ENCODE measurements at regions not wholly inside any gene's neighbourhood (a gene's known extent, or its start where the extent isn't known, plus 50 kb on each side); places are given as distances from the start of the nearest gene placed in this dataset.

DNA sequence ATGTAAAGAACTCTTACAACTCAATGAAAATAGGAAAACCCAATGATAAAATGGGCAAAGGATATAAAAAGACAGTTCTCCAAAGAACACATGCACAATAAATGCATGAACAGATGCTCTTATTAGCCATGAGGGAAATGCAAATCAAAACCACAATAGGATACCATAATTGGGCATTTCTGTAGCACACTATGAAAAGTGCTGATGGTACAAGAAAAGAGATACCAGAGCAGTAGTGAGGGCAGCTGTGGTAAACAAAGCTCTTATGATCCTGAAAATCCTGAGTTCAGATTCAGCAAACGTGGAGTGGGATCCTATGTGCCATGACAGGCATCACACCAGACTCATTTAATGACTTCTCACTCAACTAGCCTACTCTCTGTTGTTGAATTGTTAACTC, 96.7 kb upstream of the SLC25A13 start:
- Mint-ChIP-seq H3K36me3 (ENCODE audit: low read depth) (no peaks in the 10 kb centered on the region), H3K27ac (no peak overlapping the region), H3K27me3 (peaks cover 9% of the 10 kb centered on the region), H3K9me3 (ENCODE audit: low read depth) (no peaks in the 10 kb centered on the region), H3K4me1 (no peaks in the 10 kb centered on the region), H3K4me3 (no peak overlapping the region)
- ATAC-seq (no peak), DNase-seq (no peak)
- ChIA-PET POLR2A (no interaction called here), CTCF (interaction anchor here (0.7 kb wide), 1 partner anchor 28 kb away, joined by 3 read pairs; no protein-coding TSS in a partner anchor)
- intact Hi-C loops (cut with DNase I, micrococcal nuclease) = loop anchor here (5.0 to 10.0 kb wide), 5 partner anchors 286 to 504 kb away; partner anchors contain the start of gene SEM1 (in 1 of the 2)

DNA sequence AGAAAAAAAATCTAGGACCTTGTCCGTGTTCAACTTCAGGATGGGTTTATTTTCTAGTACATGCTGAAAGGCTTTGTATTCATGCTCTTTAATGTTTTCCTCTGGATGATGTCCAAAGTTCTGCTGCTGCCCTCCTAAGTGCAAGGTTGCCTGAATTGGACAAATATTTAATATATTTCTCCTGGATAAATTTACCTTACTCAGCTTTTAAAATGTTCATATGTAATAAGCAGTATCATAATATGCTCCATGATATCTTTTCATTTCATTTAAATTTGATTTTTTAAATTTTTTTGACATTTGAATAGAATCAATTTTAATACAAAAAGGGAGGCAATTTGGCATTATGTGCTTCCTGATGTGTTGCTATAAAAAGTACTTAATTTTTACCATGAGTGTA, 95.9 kb upstream of the SLC25A13 start:
- Mint-ChIP-seq H3K4me1 (no peaks in the 10 kb centered on the region), H3K36me3 (ENCODE audit: low read depth) (no peaks in the 10 kb centered on the region)

DNA sequence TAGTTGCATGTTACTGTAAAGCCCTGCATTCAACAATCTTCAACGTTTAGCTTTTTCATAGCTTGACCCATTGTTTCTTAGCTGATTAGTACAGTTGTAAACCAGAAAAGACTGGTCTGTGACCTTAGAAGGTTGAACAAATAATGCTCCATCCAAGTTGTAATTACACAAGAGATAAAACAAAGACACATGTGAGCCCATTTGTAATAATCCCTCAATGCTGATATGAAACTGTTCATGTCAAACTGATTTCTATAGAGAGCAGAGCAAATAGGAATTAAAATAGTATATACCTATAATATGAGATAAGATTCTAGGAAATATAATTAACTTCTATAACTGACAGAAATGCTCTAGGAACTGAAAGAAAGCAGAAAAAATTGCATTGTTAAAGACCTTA, 94.7 kb upstream of the SLC25A13 start:
- DNase-seq (no peak), ATAC-seq (no peak)
- ChIA-PET POLR2A (no interaction called here), CTCF (interaction anchor here (0.7 kb wide), 1 partner anchor 542 kb away, joined by 3 read pairs; no protein-coding TSS in a partner anchor)
- no peaks in the 10 kb centered on the region for H3K9me3 Mint-ChIP-seq (ENCODE audit: low read depth)
- peaks cover 9% of the 10 kb centered on the region for H3K27me3 Mint-ChIP-seq
- no peaks in the 10 kb centered on the region for H3K4me1 Mint-ChIP-seq
- H3K36me3 Mint-ChIP-seq (ENCODE audit: low read depth) = no peaks in the 10 kb centered on the region
- no peak overlapping the region for H3K4me3 Mint-ChIP-seq
- intact Hi-C loops (cut with DNase I, micrococcal nuclease) = loop anchor here (5.0 to 10.0 kb wide), 5 partner anchors 288 to 502 kb away; partner anchors contain the start of gene SEM1 (in 1 of the 2)
- H3K27ac Mint-ChIP-seq = no peak overlapping the region

More for the DNA sequence above, 95.9 kb upstream of the SLC25A13 start:
- Mint-ChIP-seq H3K27me3 (peaks cover 9% of the 10 kb centered on the region), H3K4me3 (no peak overlapping the region), H3K27ac (no peak overlapping the region), H3K9me3 (ENCODE audit: low read depth) (no peaks in the 10 kb centered on the region)
- DNase-seq = no peak
- POLR2A ChIA-PET = no interaction called here
- CTCF ChIA-PET = no interaction called here
- no peak for ATAC-seq
- intact Hi-C loops (cut with DNase I, micrococcal nuclease) = loop anchor here (5.0 to 10.0 kb wide), 5 partner anchors 287 to 503 kb away; partner anchors contain the start of gene SEM1 (in 1 of the 2)

DNA sequence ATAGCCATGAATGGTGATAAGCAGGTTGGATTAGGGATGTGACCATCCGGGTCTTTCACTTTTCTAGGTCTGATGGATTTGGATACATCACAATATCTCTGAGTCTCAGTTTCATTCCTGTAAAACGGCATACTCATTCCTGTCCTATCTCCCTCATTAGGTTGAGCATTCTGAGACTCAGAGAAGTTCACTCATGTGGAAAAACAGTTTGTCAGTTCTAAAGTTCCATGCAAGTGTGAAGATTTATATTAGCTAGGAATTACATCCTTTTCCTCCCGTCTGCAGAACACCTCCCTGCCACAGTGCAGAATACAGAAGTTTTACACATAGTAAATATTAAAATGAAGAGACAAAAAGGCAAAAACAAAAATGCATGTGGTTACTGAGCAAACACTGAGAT, 94.2 kb upstream of the SLC25A13 start:
- H3K9me3 Mint-ChIP-seq (ENCODE audit: low read depth) = no peaks in the 10 kb centered on the region
- ChIA-PET POLR2A (no interaction called here), CTCF (interaction anchor here (0.7 to 1.2 kb wide), 3 partner anchors 84 to 612 kb away, joined by 3 to 5 read pairs (median 5); no protein-coding TSS in a partner anchor)
- no peak overlapping the region for H3K4me3 Mint-ChIP-seq
- H3K27ac Mint-ChIP-seq = no peak overlapping the region
- intact Hi-C loops (cut with DNase I, micrococcal nuclease) = loop anchor here (5.0 to 10.0 kb wide), 5 partner anchors 289 to 501 kb away; partner anchors contain the start of gene SEM1 (in 1 of the 2)
- H3K4me1 Mint-ChIP-seq = no peaks in the 10 kb centered on the region
- DNase-seq (no peak), ATAC-seq (no peak)
- no peaks in the 10 kb centered on the region for H3K36me3 Mint-ChIP-seq (ENCODE audit: low read depth)
- peaks cover 9% of the 10 kb centered on the region for H3K27me3 Mint-ChIP-seq

DNA sequence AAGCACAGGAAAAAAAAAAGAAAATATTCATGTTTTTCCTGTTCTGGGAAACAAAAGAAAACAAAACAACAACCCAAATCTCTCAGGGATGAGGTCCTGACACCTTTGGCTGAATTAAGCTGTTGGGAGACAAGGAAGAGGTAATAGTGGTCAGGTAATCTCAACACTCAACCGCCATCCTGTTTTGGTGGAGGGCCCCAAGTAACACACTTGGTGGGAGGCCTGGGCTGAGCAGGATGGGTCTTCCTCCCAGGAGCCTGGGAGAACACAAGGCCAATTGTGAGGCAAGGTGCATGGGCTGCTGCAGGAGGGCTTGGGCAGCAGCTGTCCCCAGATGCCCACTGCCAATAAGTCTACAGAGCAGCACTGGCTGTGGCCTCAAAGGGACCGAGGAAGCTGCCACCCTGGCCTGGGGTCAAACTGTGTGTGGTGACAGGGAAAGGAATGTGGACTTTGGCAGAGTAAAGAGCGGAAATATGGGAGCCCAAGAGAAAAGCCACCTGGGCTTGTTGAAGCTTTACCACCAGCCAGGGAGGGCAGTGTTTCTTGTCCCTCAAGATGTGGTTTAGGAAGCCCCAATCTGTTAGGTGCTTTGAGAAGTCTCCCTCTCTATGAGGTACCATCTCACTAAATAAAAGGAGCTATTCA, 93.5 kb upstream of the SLC25A13 start:
- no peak for ATAC-seq
- intact Hi-C loops (cut with DNase I, micrococcal nuclease) = loop anchor here (1.0 to 10.0 kb wide), 7 partner anchors 289 to 612 kb away; partner anchors contain the start of gene SEM1 (in 1 of the 2)
- CTCF ChIA-PET = interaction anchor here (0.6 to 1.2 kb wide), 3 partner anchors 85 to 649 kb away, joined by 5 read pairs; no protein-coding TSS in a partner anchor
- Mint-ChIP-seq H3K4me3 (no peak overlapping the region), H3K36me3 (ENCODE audit: low read depth) (no peaks in the 10 kb centered on the region), H3K27ac (no peak overlapping the region), H3K27me3 (peaks cover 8% of the 10 kb centered on the region), H3K9me3 (ENCODE audit: low read depth) (no peaks in the 10 kb centered on the region), H3K4me1 (no peaks in the 10 kb centered on the region)
- POLR2A ChIA-PET = no interaction called here
- DNase-seq = no peak

DNA sequence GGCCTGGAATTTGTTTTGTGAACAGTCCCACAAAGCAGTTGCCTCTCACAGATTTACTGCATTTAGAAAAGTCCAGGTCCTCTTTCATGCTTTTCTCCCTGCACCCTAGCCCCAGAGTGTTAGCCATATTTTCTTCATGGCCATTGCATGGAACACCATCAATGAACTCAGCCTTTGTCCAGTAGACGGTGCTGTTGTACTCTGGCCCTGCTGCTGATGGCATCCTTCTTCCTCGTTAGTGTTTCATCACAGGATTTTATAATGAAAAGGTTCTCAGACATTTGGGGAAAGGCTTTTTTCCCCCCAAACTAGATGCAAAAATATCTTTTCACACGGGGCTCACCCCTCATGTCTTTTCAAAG, 93.0 kb upstream of the SLC25A13 start:
- no peak overlapping the region for H3K4me3 Mint-ChIP-seq
- no peak overlapping the region for H3K27ac Mint-ChIP-seq
- CTCF ChIA-PET = interaction anchor here (0.6 to 1.2 kb wide), 5 partner anchors 86 to 649 kb away, joined by 3 to 5 read pairs (median 5); no protein-coding TSS in a partner anchor
- intact Hi-C loops (cut with DNase I, micrococcal nuclease) = loop anchor here (1.0 to 10.0 kb wide), 7 partner anchors 290 to 612 kb away; partner anchors contain the start of gene SEM1 (in 1 of the 2)
- no peaks in the 10 kb centered on the region for H3K4me1 Mint-ChIP-seq
- ATAC-seq (peak; percentile 55), DNase-seq (peak; percentile 66)
- no peaks in the 10 kb centered on the region for H3K36me3 Mint-ChIP-seq (ENCODE audit: low read depth)
- POLR2A ChIA-PET = no interaction called here
- H3K9me3 Mint-ChIP-seq (ENCODE audit: low read depth) = no peaks in the 10 kb centered on the region
- H3K27me3 Mint-ChIP-seq = peaks cover 10% of the 10 kb centered on the region

DNA sequence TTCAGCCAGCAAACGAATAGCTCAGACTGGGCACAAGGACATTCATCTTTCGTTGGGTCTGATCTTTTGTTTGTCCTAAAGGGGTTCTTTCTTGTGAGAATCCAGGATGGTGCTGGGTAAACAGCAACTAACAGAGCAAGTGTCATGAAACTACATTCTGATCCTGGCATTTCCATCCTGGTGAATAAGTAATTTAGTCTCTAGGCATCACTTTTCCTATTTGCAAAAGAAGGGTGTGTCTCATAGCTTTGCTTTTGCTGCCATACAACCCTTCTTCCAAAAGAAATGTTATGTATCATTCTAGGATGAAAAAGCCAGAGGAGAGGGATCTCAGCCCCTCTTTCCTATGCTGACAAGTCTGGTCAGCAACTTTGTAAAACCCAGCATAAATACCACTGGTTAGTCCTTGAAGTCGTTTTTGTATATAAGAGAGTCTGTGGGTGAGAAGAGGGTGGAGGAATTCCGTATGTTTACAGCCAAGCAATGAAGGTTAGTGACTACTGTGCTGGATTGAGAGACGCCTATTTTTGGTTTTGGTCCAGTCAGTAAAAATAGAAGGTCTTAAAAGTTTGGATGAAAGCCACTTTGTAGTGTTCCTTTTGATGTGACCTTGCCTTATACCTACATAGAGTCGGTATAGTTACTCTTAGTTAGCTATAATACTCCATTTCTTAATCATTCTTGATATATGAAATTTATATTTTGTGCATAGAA, 88.4 kb upstream of the SLC25A13 start:
- ChIA-PET POLR2A (no interaction called here), CTCF (interaction anchor here (0.6 kb wide), 1 partner anchor 333 kb away, joined by 3 read pairs; no protein-coding TSS in a partner anchor)
- DNase-seq = no peak
- Mint-ChIP-seq H3K9me3 (ENCODE audit: low read depth) (no peaks in the 10 kb centered on the region), H3K4me3 (no peak overlapping the region), H3K27me3 (peaks cover 2% of the 10 kb centered on the region), H3K36me3 (ENCODE audit: low read depth) (no peaks in the 10 kb centered on the region), H3K27ac (no peak overlapping the region), H3K4me1 (no peaks in the 10 kb centered on the region)
- intact Hi-C loops (cut with DNase I, micrococcal nuclease) = loop anchor here (10.0 kb wide), 3 partner anchors 295 to 495 kb away; partner anchors contain the start of gene SEM1 (in 1 of the 2)
- no peak for ATAC-seq

DNA sequence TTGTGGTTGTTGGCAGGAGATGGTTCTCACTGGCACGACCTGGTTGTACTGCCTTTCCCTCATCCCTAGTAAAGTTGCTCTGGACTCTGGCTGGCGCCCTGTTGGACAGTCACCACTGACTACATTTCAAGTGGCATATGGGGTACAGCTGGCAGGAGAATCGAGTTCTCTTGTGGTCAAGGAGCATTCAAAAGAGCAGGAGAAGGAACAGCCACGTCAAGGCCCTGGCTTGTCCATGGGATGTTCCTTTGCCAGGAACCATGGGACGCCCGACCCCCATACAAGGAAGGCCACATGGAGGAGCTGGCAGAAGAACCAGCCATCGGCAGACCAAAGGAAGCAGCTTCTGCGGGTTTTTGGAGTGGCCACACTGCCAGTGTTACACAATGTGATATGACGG, 87.0 kb upstream of the SLC25A13 start:
- H3K4me3 Mint-ChIP-seq = no peak overlapping the region
- DNase-seq (no peak), ATAC-seq (no peak)
- H3K9me3 Mint-ChIP-seq (ENCODE audit: low read depth) = no peaks in the 10 kb centered on the region
- ChIA-PET CTCF (interaction anchor here (0.8 to 0.9 kb wide), 2 partner anchors 491 to 619 kb away, joined by 3 read pairs; no protein-coding TSS in a partner anchor), POLR2A (no interaction called here)
- intact Hi-C loops (cut with DNase I, micrococcal nuclease) = no loop called here
- no peak overlapping the region for H3K27ac Mint-ChIP-seq
- no peaks in the 10 kb centered on the region for H3K36me3 Mint-ChIP-seq (ENCODE audit: low read depth)
- H3K27me3 Mint-ChIP-seq = peaks cover 7% of the 10 kb centered on the region
- no peaks in the 10 kb centered on the region for H3K4me1 Mint-ChIP-seq

DNA sequence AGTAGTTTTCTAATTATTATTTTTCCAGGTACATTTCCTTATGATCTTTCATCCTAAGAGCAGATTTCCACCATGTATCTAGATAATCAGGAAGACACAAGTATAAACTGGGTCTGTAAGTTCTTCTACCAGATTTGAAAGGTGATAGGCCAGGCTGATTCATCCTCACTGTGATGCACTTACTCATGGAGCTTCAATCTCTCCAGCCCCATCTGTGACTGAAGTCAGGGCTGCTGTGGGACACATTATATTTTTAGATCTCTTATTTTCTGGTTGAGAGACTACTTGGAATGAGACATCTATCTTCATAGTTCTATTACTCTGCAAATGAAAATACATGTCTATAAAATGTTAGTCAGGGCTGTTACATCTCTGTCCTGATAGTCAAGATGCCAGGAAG, 85.5 kb upstream of the SLC25A13 start:
- no peaks in the 10 kb centered on the region for H3K9me3 Mint-ChIP-seq (ENCODE audit: low read depth)
- intact Hi-C loops (cut with DNase I, micrococcal nuclease) = no loop called here
- peaks cover 9% of the 10 kb centered on the region for H3K27me3 Mint-ChIP-seq
- DNase-seq (no peak), ATAC-seq (no peak)
- no peaks in the 10 kb centered on the region for H3K36me3 Mint-ChIP-seq (ENCODE audit: low read depth)
- no peak overlapping the region for H3K4me3 Mint-ChIP-seq
- ChIA-PET CTCF (interaction anchor here (0.8 kb wide), 1 partner anchor 9 kb away, joined by 3 read pairs; no protein-coding TSS in a partner anchor), POLR2A (no interaction called here)
- H3K4me1 Mint-ChIP-seq = no peaks in the 10 kb centered on the region
- no peak overlapping the region for H3K27ac Mint-ChIP-seq

DNA sequence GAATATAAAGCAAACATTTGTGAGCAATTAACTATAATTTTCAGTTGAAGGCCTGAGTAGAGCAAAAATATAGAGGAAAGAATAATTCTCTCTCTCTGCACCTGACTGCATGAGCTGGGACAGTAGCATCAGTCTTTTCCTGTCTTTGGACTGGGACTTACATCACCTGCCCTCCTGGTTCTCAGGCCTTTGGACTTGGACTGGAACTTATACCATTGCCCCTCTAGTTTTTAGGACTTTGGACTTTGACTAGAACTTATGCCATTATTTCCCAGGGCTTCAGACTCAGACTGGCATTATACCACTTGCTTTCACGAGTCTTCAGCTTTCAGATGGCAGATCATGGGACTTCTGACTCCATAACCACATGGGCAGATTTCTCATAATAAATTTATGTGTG, 81.0 kb upstream of the SLC25A13 start:
- intact Hi-C loops (cut with DNase I, micrococcal nuclease) = no loop called here
- DNase-seq (no peak), ATAC-seq (no peak)
- CTCF ChIA-PET = interaction anchor here (0.7 to 1.3 kb wide), 2 partner anchors 13 to 122 kb away, joined by 3 read pairs; no protein-coding TSS in a partner anchor
- Mint-ChIP-seq H3K9me3 (ENCODE audit: low read depth) (no peaks in the 10 kb centered on the region), H3K36me3 (ENCODE audit: low read depth) (no peaks in the 10 kb centered on the region), H3K27me3 (peaks cover 13% of the 10 kb centered on the region), H3K4me1 (no peaks in the 10 kb centered on the region), H3K4me3 (no peak overlapping the region), H3K27ac (no peak overlapping the region)
- POLR2A ChIA-PET = no interaction called here

DNA sequence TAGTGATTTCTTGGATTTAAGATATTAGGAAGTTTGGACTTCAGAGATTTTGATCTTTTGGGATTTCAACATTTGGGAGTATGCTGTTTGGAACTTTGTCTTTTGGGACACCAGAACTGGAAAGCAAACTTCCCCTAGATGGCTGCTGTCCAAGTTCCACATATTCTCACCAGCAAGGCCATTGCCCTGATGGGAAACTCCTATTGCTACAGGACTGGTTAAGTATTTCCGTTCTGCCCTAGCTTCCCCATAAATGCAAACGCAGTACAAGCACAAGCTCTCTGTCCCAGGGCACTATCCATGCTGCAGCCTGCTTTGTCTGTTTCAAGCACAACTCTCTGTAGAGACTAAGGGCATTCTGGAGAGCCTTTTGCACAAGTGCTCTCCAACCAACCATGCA, 79.3 kb upstream of the SLC25A13 start:
- CTCF ChIA-PET = no interaction called here
- intact Hi-C loops (cut with DNase I, micrococcal nuclease) = no loop called here
- DNase-seq (no peak), ATAC-seq (no peak)
- Mint-ChIP-seq H3K9me3 (ENCODE audit: low read depth) (no peaks in the 10 kb centered on the region), H3K4me1 (no peaks in the 10 kb centered on the region), H3K4me3 (no peak overlapping the region), H3K27ac (no peak overlapping the region), H3K36me3 (ENCODE audit: low read depth) (no peaks in the 10 kb centered on the region), H3K27me3 (peaks cover 13% of the 10 kb centered on the region)
- POLR2A ChIA-PET = no interaction called here
